T-helper 1 cell (primary cell): ENCODE measurements at regions not wholly inside any gene's neighbourhood (a gene's known extent, or its start where the extent isn't known, plus 50 kb on each side); places are given as distances from the start of the nearest gene placed in this dataset.

Source experiments
- DNase-seq, 5 donors: peaks; one replicate each; pipeline ENCODE4 v3.0.0-alpha.2; 2012 to 2020

- DNase-seq = no peak
Measured at GRCh38 chr13:72217142-72217541, 350.1 kb upstream of the DACH1 start.

- DNase-seq = no peak
Measured at GRCh38 chr13:72208112-72208645, 341.2 kb upstream of the DACH1 start.

GRCh38 chr13:72205773-72206172, 338.8 kb upstream of the DACH1 start:
- no peak for DNase-seq

GRCh38 chr13:72204291-72204690, 337.3 kb upstream of the DACH1 start:
- no peak for DNase-seq

GRCh38 chr13:72201726-72202125, 334.7 kb upstream of the DACH1 start:
- DNase-seq = no peak

- no peak for DNase-seq
Measured at GRCh38 chr13:72199640-72200039, 332.6 kb upstream of the DACH1 start.

GRCh38 chr13:72198967-72199560, 332.1 kb upstream of the DACH1 start:
- DNase-seq = no peak

GRCh38 chr13:72198042-72198441, 331.0 kb upstream of the DACH1 start:
- DNase-seq = no peak

- no peak for DNase-seq
Measured at GRCh38 chr13:72195044-72195704, 328.2 kb upstream of the DACH1 start.

- DNase-seq = no peak
Measured at GRCh38 chr13:72194523-72194922, 327.5 kb upstream of the DACH1 start.

GRCh38 chr13:72186730-72187422, 319.9 kb upstream of the DACH1 start:
- no peak for DNase-seq

- DNase-seq = no peak
Measured at GRCh38 chr13:72185776-72186175, 318.8 kb upstream of the DACH1 start.

- no peak for DNase-seq
Measured at GRCh38 chr13:72181661-72182060, 314.7 kb upstream of the DACH1 start.

- no peak for DNase-seq
Measured at GRCh38 chr13:72180253-72180952, 313.4 kb upstream of the DACH1 start.

- no peak for DNase-seq
Measured at GRCh38 chr13:72174549-72174948, 307.5 kb upstream of the DACH1 start.

- no peak for DNase-seq
Measured at GRCh38 chr13:72170571-72170970, 303.6 kb upstream of the DACH1 start.

GRCh38 chr13:72168126-72168855, 301.3 kb upstream of the DACH1 start:
- no peak for DNase-seq

GRCh38 chr13:72166102-72166650, 299.2 kb upstream of the DACH1 start:
- no peak for DNase-seq

GRCh38 chr13:72165276-72165675, 298.3 kb upstream of the DACH1 start:
- no peak for DNase-seq

GRCh38 chr13:72164811-72165210, 297.8 kb upstream of the DACH1 start:
- no peak for DNase-seq

- no peak for DNase-seq
Measured at GRCh38 chr13:72163678-72164077, 296.7 kb upstream of the DACH1 start.

- no peak for DNase-seq
Measured at GRCh38 chr13:72160977-72161376, 294.0 kb upstream of the DACH1 start.
